ENCODE measurements at regions not wholly inside any gene's neighbourhood (a gene's known extent, or its start where the extent isn't known, plus 50 kb on each side); places are given as distances from the start of the nearest gene placed in this dataset.
A peak's percentile ranks its signal among the peaks of the same experiment; 100 is the strongest.
"Not testable (repeated sequence)": the region's sequence is repeated elsewhere in the genome, so short reads cannot be mapped to it uniquely, and the experiment has no call there.

- no peak for DNase-seq
Measured at GRCh38 chr6:27112974-27113373, 134.5 kb upstream of the PRSS16 start.

- no peak for DNase-seq
Measured at GRCh38 chr6:27119329-27119728, 128.2 kb upstream of the PRSS16 start.

GRCh38 chr6:27119761-27120160, 127.7 kb upstream of the PRSS16 start:
- no peak for DNase-seq

- no peak for DNase-seq
Measured at GRCh38 chr6:27121640-27122039, 125.9 kb upstream of the PRSS16 start.

- DNase-seq, result no peak
Measured at GRCh38 chr6:27124252-27124657, 123.2 kb upstream of the PRSS16 start.

- DNase-seq, result no peak
Measured at GRCh38 chr6:27126046-27126814, 121.3 kb upstream of the PRSS16 start.

GRCh38 chr6:27126815-27127537, 120.5 kb upstream of the PRSS16 start:
- DNase-seq, result peak; percentile 81

- DNase-seq, result not testable (repeated sequence)
Measured at GRCh38 chr6:27127874-27128273, 119.6 kb upstream of the PRSS16 start.

GRCh38 chr6:27128311-27129094, 119.0 kb upstream of the PRSS16 start:
- DNase-seq, result no peak

GRCh38 chr6:27129095-27129815, 118.2 kb upstream of the PRSS16 start:
- DNase-seq, result no peak

GRCh38 chr6:27129917-27130316, 117.6 kb upstream of the PRSS16 start:
- no peak for DNase-seq

- no peak for DNase-seq
Measured at GRCh38 chr6:27130668-27131428, 116.7 kb upstream of the PRSS16 start.

GRCh38 chr6:27132282-27132531, 115.3 kb upstream of the PRSS16 start:
- DNase-seq, result not testable (repeated sequence)

- DNase-seq, result peak; percentile 92
Measured at GRCh38 chr6:27132532-27133280, 114.8 kb upstream of the PRSS16 start.

GRCh38 chr6:27133281-27134227, 113.9 kb upstream of the PRSS16 start:
- peak; percentile 71 for DNase-seq

- no peak for DNase-seq
Measured at GRCh38 chr6:27135087-27135657, 112.3 kb upstream of the PRSS16 start.

GRCh38 chr6:27136077-27136644, 111.3 kb upstream of the PRSS16 start:
- DNase-seq, result no peak

- no peak for DNase-seq
Measured at GRCh38 chr6:27136978-27137814, 110.3 kb upstream of the PRSS16 start.

- DNase-seq, result no peak
Measured at GRCh38 chr6:27138406-27138805, 109.1 kb upstream of the PRSS16 start.

All from NK-92 treated with Interleukin-12 subunit alpha and Interleukin-12 subunit beta, amount 100 ng/mL, for 24 hours (cell line).